HG02973 (cell line): ENCODE measurements at regions not wholly inside any gene's neighbourhood (a gene's known extent, or its start where the extent isn't known, plus 50 kb on each side); places are given as distances from the start of the nearest gene placed in this dataset.

Experiments used
- ATAC-seq: cut with Tn5 transposase; IDR thresholded peaks from one replicate; pipeline ENCODE4 v1.9.1; 2021; ENCODE audit warnings: moderate library complexity; ENCODE audit not compliant: unreplicated experiment

DNA sequence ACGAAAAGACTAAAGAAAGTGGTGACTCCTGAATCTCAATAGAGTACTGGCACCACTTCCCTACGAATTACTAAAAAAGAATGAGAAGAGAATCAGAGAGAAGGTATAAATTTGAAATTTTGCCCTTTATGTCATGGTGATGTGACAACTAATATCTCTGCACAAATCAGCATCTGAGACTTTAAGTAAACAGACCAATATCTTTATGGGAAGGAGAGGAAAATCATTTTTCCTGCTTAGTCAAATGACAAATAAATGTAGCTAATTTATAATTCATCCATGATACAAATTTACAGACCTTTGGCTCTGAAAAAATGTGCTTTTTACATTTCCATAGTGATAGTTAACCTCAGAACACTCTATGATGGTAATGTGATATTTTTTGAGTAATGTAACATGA, 424.8 kb upstream of the EPHA5 start:
- no peak for ATAC-seq

DNA sequence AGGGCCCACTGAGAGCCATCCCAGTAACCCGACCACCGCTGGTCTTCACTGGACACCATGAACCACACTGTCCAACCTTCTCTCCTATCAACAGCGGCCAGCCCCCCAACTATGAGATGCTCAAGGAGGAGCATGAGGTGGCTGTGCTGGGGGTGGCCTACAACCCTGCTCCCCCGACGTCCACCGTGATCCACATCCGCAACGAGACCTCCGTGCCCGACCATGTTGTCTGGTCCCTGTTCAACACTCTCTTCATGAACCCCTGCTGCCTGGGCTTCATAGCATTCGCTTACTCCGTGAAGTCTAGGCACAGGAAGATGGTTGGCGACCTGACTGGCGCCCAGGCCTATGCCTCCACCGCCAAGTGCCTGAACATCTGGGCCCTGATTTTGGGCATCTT, 423.8 kb upstream of the EPHA5 start:
- ATAC-seq, result no peak

DNA sequence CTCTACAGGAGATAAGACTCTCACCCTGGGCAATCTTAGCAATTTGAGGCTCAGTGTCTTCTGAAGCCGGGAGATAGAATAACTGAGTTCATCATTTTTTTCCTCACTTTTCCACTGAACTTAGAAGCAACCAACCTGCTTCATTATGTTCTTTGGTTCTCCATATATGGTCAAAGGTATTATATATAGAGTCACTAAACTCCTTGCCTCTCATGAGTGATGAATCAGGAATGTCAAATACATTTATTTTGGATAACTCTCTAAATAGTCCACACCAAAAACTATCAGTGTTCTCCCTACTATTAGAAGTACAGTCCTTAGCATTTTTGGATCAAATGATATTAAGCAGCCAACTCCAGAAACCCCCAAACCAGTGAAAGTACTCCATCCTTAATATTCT, 421.5 kb upstream of the EPHA5 start:
- no peak for ATAC-seq

DNA sequence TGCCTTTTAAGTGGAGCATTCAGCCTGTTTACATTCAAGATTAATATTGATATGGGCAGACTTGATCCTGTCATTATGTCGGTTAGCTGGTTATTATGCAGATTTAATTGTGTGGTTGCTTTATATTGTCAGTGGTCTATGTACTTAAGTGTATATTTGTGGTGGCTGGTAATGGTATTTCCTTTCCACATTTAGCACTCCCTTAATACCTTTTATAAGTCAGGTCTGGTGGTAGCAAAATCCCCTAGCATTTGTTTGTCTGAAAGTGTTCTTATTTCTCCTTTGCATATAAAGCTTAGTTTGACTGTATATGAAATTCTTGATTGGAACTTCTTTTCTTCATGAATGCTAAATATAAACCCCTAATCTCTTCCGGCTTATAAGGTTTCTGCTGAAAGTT, 403.7 kb upstream of the EPHA5 start:
- ATAC-seq, result no peak

DNA sequence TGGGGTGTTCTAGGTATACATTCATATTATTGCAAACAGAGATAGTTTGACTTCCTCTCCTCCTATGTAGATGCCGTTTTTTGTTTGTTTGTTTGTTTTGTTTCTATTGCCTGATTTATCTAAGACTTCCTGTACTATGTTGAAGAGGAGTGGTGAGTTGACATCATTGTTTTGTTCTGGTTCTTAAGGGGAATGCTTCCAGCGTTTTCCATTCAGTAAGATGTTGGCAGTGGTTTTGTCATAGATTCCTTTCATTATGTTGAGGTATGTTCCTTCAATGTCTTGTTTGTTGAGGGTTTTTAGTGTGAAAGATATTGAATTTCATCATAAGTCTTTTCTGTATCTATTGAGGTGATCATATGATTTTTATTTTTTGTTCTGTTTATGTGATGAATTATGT, 401.6 kb upstream of the EPHA5 start:
- ATAC-seq, result no peak

DNA sequence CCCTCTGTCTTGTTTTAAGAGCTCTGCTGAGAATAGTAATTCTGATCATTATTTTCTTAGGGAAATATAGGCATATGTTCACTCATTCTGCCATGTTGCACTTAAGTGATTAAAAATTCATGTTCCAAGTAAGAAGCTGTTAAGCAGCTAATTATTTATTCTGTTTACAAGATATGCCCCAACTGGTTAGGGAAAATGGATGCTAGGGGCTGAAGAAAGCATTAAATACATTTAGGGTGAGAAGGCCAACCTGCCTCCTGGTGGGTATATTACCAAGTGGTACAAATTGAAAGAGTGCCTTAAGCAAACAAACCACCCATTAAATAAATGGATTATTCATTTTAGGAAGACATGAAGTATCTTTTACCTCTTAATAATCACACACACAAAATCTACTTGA, 392.6 kb upstream of the EPHA5 start:
- no peak for ATAC-seq

DNA sequence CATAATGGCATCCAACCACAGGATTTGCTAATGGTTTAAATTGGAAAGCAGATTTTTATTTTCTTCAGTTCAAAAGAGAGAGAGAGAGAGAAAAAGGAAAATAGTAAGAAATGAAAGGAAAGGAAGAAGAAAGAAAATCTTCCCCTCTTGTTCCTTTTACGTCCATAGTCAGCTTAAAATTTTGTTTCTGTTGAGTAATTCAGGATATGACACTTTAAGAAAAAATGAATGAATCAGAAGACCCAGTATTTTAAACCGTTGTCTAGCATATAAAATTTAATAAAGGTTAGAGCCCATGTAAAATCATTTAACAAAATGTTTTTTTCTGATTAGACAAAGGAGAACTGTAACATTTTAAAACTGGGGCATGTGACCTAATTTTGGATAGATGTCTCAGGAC, 391.8 kb upstream of the EPHA5 start:
- ATAC-seq, result no peak

DNA sequence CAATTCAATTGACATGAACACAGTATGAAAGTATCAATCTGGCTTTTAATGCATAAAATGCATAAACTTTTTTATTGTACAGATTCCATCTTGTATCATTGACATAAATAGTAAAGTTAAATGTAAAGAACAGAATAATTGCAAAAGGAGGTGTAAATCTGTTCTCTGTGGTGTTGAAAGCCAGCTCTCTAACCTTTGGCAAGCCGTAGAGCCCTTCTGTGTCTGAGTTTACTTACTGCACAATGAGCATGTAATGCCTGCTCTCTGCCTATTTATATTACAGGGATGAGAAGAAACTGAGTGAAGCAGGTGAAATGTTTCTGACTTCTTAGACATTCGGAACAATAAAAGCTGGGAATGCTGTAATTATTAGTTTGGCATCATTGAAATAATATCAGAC, 389.3 kb upstream of the EPHA5 start:
- no peak for ATAC-seq

DNA sequence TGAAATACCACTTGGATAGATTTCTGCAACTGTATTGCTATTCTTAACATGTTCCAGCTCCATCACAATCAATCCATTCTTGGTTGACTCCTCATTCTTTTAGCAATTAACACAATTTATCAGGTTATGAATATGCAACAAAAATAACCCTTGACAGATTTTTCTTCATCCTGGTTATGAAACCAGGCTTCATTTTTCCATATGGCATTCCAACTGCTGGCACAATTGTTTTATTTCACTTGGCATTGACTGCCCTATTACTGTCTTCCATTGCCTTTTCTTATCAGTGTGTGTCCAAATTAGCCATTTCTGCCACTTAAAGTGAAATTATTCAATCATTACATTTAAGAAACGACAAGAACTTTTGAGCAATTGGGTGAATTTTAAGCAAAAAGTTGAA, 388.8 kb upstream of the EPHA5 start:
- ATAC-seq, result no peak

DNA sequence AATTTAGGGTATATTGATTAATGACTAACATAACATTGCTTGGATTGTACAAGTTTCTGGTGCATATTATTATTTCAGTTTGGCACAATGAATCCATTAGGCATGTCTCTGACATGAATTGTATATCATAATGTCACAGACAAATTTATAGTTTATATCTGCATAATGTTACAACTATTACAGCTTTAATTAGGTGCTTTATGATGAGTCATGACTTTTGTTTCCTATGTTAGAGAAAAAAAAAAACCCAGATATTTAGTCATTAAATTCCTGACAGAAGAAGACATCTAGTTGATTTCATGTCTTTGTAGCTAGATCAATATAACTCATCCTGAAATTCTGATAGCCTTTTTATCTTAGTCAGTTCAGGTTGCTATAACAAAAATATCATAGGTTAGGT, 385.7 kb upstream of the EPHA5 start:
- ATAC-seq, result no peak

DNA sequence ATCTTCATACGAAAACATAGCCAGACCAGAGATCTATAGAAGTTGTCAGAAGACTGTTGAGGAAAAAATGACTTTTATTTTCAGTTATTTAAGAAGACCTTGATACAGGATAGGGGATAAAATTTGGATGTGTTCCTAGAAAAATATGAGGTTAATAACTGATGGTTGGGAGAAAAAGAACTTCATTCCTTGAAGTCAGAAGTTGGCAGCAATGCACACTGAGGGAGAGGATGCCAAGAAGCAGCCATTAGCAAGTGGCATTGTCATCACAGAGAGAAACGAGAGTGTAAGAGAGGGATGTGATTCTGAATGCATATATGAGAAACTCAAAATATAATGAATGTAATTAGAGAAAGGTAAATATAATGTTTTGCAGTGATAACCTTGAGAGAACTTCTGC, 382.1 kb upstream of the EPHA5 start:
- ATAC-seq, result no peak

DNA sequence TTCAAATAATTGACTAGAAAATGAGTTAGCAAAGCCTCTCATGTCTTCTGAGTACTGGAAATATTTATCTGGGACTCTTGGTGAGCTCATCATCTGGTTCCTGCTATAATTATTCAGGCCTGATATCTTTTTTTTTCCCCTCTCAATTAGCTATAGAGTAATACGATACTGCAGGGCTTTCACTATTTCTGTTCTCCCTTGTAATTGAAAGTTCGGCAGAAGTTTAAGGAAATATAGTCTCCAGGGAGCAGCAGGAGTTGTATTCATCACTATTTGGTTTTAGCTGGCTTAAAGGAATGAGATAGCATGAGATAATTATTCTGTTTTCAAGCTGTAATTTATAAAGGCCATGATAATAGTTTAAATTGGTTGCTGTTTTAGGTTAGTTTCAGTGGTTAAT, 378.6 kb upstream of the EPHA5 start:
- no peak for ATAC-seq

DNA sequence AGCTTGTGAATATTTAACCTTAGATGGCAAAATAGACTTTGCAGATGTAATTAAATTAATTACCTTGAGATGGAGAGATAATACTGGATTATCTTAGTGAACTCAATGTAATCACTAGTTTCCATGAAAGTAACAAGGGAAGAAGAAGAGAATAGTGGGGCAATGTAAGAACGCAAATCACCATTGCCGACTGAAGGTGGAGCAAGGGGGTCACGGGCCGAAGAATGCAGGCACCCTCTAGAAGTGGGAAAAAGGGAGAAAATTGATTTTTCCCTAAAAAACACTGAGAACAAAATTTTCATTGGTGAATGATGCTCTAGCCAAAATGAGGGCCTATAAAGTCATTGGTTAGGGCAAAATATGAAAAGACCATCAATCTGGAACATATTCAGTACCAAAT, 375.6 kb upstream of the EPHA5 start:
- ATAC-seq, result no peak

DNA sequence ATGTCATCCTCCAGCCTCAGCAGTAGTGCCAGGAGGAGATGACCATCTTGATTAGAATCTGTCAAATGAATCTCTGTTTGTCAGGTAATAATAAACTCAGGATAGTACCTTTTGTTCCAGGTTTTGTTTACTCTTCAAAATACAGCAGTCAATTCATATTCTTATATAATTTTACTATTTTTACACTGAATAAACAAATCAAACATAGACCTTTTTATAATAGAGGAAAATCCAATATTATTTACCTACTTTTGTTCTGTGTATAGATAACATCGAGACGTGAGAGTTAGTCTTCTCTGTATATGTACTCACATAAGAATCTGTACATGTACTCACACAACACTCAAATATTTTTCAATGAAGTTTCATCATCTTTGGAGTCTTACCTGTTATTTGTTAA, 365.4 kb upstream of the EPHA5 start:
- no peak for ATAC-seq

DNA sequence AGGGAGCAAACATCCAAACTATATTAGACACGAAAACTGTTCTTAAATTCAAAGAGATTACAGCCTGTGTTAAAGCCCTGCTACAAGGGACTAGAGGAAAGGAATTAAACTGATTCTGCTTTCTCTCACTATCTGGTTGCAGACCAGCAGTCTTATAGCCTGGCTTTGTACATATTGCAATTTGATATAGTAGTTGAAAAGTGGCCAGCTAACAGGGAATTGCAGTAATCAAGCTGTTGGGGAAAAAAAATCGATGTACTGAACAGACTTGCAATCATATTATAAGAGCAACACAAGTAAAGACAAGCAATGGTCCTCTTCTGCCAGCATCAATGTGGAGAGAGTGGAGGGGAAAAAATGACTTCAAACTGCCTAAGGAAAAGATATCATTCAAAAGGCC, 364.4 kb upstream of the EPHA5 start:
- ATAC-seq, result no peak

DNA sequence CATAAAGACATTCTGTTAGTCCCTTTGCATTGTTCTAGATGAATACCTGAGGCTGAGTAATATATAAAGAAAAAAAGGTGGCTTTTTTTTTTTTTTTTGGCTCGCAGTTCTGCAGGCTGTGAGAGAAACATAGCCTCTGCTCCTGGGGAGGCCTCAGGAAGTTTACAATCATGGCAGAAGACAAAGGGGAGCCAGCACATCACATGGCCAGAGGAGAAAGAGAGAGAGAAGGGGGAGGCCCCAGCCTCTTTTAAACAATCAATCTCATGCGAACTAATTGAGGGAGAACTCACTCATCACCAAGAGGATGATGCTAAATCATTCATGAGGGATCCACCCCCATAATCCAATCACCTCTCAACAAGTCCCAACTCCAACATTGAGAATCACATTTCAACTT, 364.0 kb upstream of the EPHA5 start:
- no peak for ATAC-seq

DNA sequence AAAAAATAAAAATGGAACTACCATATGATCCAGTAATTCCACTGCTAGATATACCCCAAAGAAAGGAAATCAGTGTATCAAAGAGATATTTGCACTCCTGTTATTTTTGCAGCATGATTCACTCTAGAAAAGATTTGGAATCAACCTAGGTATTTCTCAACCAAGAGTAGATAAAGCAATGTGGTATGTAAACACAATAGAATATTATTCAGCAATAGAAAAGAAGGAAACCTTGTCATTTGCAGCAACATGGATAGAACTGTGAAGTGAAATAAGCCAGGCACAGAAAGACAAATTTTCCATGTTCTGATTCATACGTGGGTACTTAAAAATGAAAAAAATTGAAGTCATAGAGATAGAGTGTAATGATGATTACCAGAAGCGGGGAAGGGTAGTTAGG, 362.3 kb upstream of the EPHA5 start:
- ATAC-seq, result no peak

DNA sequence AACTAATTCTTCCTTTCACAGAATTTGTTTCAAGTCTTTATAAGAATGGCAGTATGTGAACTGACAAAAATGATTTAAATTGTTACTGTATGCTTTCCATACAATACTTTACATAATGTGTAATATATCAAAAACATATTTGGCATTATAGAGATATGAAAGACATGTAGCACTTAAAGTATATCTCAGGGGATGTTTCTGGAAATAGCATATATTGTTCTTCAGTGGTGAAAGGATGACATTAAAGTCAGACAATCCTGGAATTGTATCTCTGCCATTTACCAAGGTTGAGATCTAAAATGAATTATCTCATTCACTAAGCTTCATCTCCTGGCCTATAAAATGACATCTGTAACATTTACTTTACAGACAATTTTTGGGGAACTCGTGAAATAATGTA, 358.4 kb upstream of the EPHA5 start:
- ATAC-seq, result no peak

DNA sequence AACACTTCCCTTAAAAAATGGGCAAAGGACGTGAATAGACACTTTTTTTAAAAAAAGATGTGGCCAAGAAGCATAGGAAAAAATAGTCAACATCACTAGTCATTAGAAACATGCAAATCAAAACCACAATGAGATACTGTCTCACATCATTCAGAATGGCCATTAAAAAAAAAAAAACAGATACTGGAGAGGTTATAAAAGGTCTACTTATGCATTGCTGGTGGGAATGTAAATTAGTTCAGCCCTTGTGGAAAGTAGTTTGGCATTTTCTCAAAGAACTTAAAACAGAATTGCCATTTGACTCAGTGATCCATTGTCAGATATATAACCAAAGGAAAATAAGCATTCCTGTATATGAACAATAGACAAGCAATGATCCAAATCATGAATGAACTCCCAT, 352.8 kb upstream of the EPHA5 start:
- ATAC-seq, result no peak

DNA sequence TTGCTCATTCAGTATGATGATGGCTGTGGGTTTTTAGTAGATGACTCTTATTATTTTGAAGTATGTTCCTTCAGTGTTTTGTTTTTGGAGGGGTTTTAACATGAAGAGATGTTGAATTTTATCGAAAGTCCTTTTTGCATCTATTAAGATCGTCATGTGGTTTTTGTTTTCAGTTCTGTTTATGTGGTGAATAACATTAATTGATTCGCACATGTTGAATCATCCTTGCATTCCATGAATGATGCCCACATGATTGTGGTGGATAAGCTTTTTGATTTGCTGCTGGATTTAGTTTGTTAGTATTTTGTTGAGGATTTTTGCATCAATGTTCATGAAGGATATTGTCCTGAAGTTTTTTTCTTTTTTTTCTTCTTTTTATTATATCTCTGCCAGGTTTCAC, 347.4 kb upstream of the EPHA5 start:
- no peak for ATAC-seq

DNA sequence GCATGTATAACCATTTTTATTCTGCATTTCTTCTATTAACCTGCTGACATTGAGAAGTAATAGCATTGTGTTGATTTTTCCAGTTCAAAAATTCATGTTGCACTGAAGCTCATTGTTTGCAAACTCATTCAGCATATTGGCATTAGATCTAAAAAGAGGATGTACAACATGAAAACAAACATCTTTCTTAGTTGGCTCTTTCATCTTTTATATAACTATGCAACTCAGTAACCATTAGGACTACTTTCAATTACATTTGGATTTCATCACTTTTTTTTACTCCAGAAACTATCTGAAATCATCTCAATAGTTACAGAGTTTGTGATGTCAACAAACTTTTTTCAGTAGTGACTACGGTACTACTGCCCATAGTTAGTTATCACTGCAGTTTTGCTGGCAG, 346.0 kb upstream of the EPHA5 start:
- ATAC-seq, result no peak

DNA sequence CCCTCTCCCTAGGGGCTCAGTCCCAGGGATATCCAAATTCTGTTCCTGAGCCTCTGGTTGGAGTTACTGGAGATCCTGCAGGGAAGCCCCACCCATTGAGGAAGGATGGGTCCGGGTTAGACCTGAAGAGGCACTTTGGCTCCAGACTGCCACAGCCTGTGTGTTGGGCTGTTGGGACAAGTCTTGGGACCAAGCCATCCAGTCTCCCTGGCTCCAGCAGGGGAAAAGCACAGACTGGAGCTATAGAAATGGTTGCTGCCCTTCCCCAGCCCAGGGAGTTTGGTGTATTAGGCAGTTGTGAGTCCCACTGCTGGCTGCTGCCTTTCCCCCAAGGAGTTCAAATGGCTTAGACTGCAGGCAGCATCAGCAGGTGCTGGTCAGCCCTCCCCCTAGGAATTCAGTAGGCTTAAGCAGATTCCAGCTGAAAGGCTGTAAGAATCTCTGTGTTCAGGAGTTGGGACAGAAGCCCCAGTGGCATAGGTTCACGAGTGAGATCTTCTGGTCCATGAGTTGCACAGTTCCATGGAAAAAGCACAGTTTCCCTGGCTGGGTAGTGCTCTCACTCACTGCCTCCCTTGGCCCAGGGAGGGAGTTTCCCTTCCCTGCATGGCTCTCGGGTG, 344.0 kb upstream of the EPHA5 start:
- no peak for ATAC-seq

DNA sequence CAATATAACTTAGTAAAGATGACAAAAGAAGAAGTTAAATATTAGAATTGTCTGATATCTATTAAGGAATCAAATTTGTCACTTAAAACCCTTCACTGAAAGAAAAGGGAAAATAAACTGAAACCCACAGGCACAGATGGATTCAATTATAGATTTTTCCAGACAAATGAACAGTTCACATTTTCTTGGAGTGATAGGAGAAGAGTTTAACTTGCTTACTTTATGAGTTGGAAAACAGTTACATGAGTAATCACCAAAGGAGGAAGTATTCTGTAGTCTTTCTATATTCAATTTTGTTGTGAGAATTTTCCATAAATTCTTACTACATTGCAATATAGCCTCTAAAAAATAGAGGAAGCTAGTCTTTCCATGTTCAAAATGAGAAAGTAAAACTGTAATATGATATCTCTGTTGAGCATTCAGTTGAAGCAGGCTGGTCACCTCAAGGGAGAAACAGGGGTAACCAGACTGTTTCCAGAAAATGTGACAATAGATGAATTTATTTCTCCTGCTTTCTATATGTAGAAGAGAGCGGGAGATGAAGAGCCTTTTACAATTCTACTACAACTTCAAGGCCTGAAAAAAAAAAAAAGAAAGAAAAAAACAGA, 330.3 kb upstream of the EPHA5 start:
- ATAC-seq, result no peak

DNA sequence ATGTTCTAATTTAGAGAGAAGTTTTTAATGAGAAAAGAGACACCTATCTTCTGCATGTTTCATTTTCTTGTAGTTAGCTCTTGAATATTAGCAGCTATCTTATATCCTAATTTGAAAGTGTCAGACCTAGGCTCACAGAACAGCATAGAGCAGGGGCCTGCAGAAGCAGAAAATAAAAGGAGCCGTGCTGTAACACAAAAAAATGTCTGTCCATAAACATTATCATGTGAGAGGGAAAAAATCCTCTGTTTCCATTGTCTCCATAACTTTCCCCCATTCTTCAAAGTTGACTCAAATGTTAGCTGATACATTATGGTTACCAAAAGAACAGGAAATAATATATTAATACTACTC, 329.2 kb upstream of the EPHA5 start:
- ATAC-seq, result no peak
